CD4-positive, alpha-beta T cell treated with Interleukin-6 for 4 hours (primary cell): ENCODE measurements at regions not wholly inside any gene's neighbourhood (a gene's known extent, or its start where the extent isn't known, plus 50 kb on each side); places are given as distances from the start of the nearest gene placed in this dataset.
"Not testable (repeated sequence)": the region's sequence is repeated elsewhere in the genome, so short reads cannot be mapped to it uniquely, and the experiment has no call there.

ENCODE experiments used
- DNase-seq: peaks from one replicate; pipeline ENCODE4 v3.0.0-alpha.2; 2020; ENCODE audit warnings: mixed read lengths

- no peak for DNase-seq
These were observed 159.1 kb downstream of the YIPF5 start for GRCh38 chr5:144011388-144011787.

DNA sequence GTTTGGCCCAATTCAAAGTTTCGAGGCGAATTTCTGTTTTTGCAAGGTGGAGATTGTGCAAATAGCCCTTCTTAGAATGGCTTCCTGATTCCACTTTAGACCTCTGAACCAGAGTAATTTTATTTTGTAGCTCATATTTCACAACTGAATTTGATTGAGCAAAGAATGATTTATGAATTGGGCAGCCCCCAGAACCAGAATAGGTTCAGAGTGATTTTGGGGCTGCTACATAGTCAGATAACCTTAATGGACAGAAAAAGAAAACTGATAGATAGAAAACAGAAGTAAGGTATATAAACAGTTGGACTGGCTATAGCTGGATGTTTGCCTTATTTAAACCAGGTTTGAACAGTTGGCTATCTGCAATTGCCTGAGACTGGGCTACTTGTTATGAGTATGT is 156.6 kb downstream of the YIPF5 start:
- DNase-seq, result no peak

GRCh38 chr5:144015961-144016360 is 154.5 kb downstream of the YIPF5 start:
- DNase-seq, result no peak

DNA sequence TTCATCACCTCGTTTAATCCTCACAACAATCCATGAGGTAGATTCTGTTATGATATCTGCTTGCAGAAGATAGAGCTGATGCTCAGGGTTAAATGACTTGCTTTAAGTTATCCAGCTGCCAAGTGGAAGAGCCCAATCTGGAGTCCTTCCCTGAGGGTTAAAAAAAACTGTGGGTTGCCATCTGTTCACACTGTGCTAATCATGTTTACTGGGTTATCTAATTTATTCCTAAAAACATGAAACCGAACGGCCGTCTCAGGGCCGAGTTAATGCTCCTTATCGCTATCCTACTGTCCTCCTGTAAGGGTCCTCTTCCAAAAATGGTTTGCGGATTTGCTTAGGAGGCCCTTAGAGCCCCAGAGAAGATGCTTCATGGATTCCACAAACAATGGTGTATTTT is 153.3 kb downstream of the YIPF5 start:
- no peak for DNase-seq

DNA sequence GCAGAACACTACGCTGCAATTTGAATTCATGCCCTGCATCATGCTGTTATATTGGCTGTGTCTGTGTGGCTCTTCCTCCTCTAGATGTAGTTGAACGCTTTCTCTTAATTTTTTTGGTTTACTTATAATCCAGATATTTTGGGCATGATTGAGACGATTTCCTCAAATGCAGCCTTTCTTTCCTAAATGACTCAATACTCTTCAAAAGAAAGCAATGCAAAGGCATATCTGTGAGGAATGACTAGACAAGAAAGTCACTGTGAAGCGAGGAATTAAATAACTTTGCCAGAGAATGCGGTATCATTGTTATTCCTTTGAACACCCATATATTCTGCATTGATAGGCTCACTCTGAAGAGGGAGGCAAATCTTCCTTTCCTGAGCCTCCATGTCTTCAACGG is 152.8 kb downstream of the YIPF5 start:
- no peak for DNase-seq

DNA sequence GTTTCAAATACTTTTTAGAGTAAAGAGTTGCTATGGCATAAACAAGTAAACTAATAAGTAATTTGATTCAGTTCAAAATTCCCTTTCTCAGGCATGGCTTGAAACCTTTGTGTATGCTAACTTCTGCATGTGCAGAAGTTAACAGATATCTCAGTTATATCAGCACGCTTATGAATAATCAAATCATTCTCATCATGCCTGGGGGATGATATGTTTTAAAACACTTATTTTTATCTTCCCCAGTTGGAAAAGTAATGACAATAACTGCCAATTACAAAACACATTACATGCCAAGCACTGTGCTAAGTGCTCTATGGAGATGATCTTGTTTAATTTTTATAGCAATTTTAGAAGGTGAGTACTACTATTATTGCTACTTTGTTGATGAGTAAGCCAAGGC is 146.4 kb downstream of the YIPF5 start:
- no peak for DNase-seq

DNA sequence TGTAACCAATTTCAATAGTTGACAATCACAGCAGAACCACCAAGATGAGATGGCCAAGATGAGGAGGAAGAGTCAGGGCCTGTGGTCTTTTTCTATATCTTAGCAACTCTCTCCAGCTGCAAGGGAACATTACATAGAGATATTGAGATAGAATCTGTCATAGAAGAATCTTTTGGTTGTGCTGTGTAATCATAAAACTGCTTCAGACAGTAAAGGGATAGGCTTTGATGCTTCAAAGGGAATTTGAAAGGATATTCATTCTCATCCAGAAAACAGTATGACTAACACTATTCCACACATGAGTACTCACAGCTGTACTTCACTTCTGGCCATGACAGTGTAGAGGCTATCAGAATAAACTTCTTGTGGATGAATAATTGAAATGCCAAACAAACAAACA is 145.9 kb downstream of the YIPF5 start:
- no peak for DNase-seq

DNA sequence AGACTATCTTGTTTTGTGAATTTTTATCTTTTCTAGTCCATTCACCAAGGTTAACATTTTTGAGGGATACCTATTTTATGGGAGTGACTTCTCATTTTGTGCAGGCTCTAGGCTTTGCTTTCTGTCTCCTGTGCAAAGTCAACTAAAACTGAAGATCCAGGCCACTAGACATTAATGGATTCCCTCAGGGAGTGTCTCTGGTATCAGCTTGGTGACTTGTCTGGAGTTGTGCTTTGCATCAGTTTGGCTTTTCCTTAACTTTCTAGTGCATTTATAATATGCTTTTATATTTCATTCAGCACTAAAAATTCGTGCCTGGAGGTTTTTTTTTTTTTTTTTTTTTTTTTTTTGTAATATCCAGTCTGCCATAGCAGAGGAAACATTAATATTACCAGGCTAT is 144.2 kb downstream of the YIPF5 start:
- no peak for DNase-seq

- no peak for DNase-seq
These were observed 142.4 kb downstream of the YIPF5 start for GRCh38 chr5:144028058-144028457.

- no peak for DNase-seq
These were observed 141.8 kb downstream of the YIPF5 start for GRCh38 chr5:144028636-144029035.

GRCh38 chr5:144030904-144031303 is 139.6 kb downstream of the YIPF5 start:
- DNase-seq, result no peak

DNA sequence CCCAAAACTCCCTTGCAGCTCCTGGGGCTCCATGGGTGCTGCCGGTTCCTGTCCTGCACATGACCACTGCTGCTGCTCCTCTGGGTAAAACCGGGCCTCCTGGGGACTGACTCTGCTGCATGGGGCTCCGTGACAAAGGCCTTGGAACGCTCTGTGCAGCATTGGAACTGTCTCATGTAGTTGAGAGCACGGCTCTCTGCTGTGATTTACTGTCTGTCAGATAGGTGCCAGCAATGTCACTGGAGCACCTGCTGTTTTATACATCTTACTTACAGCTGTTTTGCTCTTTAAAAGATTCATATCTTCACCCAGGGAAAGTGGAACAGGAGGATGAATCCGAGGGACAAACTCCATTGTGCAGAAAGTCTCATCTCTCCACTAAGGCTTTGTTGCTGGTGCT is 138.1 kb downstream of the YIPF5 start:
- DNase-seq, result no peak

DNA sequence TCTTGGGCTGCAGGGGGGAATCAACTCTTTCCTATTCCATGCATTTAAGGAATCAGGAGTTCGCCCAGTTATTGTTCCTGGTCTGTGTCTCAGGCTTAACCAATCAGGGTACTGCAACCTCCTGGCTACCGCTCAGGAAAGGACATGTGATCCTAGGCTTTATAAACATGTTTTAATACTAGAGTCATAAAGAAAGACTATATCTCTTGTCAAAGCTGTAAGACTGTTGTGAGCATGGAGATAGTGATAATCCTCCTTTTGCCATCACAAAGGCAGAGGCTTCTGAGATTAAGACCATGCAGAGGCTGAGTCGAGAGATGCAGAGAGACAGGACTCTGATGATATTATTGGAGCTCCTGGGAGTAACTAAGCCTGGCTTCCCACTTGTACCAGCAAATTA is 137.0 kb downstream of the YIPF5 start:
- DNase-seq, result no peak

GRCh38 chr5:144035046-144035740 is 135.3 kb downstream of the YIPF5 start:
- DNase-seq, result no peak

GRCh38 chr5:144036476-144036875 is 134.0 kb downstream of the YIPF5 start:
- no peak for DNase-seq

- DNase-seq, result no peak
These were observed 129.7 kb downstream of the YIPF5 start for GRCh38 chr5:144040615-144041305.

- DNase-seq, result no peak
These were observed 128.3 kb downstream of the YIPF5 start for GRCh38 chr5:144042156-144042555.

DNA sequence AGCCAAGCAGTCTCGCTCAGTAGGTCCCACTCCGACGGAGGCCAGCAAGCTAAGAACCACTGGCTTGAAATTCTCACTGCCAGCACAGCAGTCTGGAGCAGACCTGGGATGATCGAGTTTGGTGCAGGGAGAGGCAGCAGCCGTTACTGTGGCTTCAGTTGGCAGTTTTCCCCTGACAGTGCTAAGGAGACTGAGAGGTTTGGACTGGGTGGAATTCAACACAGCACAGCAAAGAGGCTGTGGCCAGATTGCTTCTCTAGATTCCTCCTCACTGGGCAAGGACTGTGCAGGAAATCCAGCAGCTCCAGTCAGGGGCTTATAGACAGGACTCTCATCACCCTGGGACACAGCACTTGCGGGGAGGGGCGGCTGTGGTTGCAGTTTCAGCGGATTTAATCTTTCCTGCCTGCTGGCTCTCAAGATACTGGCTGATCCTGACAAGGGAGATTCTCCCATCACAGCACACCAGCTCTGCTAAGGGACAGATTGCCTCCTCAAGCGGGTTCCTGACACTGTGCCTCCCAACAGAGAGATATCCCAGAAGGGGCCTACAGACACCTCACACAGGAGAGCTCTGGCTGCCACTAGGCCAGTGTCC is 122.1 kb downstream of the YIPF5 start:
- DNase-seq, result no peak

- DNase-seq, result not testable (repeated sequence)
These were observed 115.1 kb downstream of the YIPF5 start for GRCh38 chr5:144055391-144055790.

DNA sequence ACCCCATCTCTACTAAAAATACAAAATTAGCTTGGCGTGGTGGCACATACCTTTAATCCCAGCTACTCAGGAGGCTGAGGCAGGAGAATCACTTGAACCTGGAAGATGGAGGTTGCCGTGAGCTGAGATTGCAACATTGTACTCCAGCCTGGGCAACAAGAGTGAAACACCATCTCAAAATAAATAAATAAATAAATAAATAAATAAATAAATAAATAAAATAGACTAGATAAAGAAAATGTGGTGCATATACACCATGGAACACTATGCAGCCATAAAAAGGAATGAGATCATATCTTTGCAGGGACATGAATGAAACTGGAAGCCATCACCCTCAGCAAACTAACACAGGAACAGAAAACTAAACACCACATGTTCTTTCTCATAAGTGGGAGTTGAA is 110.4 kb downstream of the YIPF5 start:
- not testable (repeated sequence) for DNase-seq

- no peak for DNase-seq
These were observed 109.9 kb downstream of the YIPF5 start for GRCh38 chr5:144060598-144060997.

DNA sequence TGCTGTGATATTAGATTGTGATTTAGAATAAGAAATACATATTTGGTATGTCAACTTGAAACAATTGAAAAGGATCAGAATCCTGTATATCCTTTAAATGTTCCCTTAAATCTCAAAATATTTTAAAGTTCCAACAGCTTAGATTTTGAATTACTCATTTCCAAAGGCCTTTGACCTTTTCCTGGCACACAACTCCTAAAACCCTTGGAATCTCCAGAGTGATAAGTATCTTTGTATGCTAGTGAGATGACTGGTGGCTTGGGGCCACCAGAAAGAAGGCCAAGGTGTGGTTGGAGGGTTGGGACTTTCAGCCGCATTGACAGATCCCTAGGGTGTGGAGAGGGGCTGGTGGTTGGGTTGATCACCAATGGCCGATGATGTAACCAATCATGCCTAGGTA is 104.7 kb downstream of the YIPF5 start:
- no peak for DNase-seq

DNA sequence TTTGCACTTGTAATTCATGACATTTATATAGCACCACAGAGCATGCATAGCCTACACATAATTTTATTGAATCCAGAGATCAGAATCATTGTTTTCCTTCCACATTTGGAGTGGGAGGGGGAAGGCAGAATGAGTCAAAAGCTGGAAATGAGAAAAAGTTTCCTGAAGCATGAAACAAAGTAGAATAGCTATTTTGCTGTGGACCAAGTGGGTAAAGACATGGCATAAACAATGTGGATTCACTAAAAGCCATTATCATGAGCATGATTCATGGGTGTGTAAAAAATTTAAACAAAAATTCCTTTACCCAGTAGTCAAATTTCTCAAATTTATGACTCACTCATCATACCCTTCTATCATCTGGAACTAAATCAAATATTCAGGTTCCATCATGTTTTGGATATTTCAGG is 97.9 kb downstream of the YIPF5 start:
- DNase-seq, result no peak

GRCh38 chr5:144076521-144077083 is 93.9 kb downstream of the YIPF5 start:
- DNase-seq, result no peak
